HepG2 (cell line): ENCODE measurements at regions not wholly inside any gene's neighbourhood (a gene's known extent, or its start where the extent isn't known, plus 50 kb on each side); places are given as distances from the start of the nearest gene placed in this dataset.

Source experiments
- ATAC-seq: fragments of 200-7000 bp; cut with Tn5 transposase; 3 replicates; pipeline ENCODE4 v1.9.1; 2020; ENCODE audit warnings: mild to moderate bottlenecking, moderate library complexity
- BruUV-seq: library from RNA; stranded (reverse); fragments of 400-500 nt; replicated peaks from 2 replicates; lab custom pipeline; 2021; lab: Mats Ljungman, UMichigan
- CTCF ChIA-PET: fragments of 300-600 bp; formaldehyde crosslinking; extraction: SDS; loops from one replicate; lab custom pipeline; 2021; ENCODE audit warnings: low total read pairs, inconsistent platforms, low intra/inter-chr PET ratio; lab: Yijun Ruan, JAX
- POLR2A ChIA-PET: fragments of 350-600 bp; sonication (Branson Sonifier 250); formaldehyde crosslinking; loops from one replicate; lab custom pipeline; 2020; ENCODE audit warnings: antibody characterized with exemption, inconsistent platforms; lab: Yijun Ruan, JAX
- DNase-seq: peaks from one replicate; pipeline ENCODE4 v3.0.0-alpha.2; 2015; ENCODE audit warnings: low spot score
- FAIRE-seq: peaks from 3 replicates; lab custom pipeline; 2011; peaks lifted over from hg19 to GRCh38; lab: Jason Lieb, UNC
- H2AFZ ChIP-seq: one replicate; pipeline ENCODE4 v1.6.1; 2011; ENCODE audit warnings: low read length, inconsistent platforms
- H3K27ac ChIP-seq: fragments of 300-600 bp; 3 replicates; pipeline ENCODE4 v1.8.0; 2011; ENCODE audit warnings: mixed run types, mild to moderate bottlenecking, mixed read lengths, low read length, inconsistent platforms; ENCODE audit not compliant: insufficient read depth; ENCODE audit errors: extremely low read length
- H3K27me3 ChIP-seq, 2 experiments: fragments of 200-600 bp in 1 of 2; 2 replicates in 1 of 2; 3 replicates in 1 of 2; pipeline versions ENCODE4 v1.6.0 to v1.8.0; 2011; ENCODE audit warnings: low read length in 2 of 2, mild to moderate bottlenecking in 2 of 2, moderate library complexity in 2 of 2, inconsistent platforms in 1 of 2; ENCODE audit not compliant: insufficient read depth in 2 of 2, control insufficient read depth in 1 of 2
- H3K36me3 ChIP-seq, 2 experiments: fragments of 200-600 bp in 1 of 2; replicated peaks in 1 of 2; 2 replicates in 1 of 2; 3 replicates in 1 of 2; pipeline versions ENCODE4 v1.5.1 to v1.8.0; 2011; ENCODE audit warnings: low read length in 2 of 2, inconsistent platforms in 1 of 2; ENCODE audit not compliant: insufficient read depth in 2 of 2, control insufficient read depth in 1 of 2
- H3K4me1 ChIP-seq: 2 replicates; pipeline ENCODE4 v1.5.1; 2012; ENCODE audit warnings: low read length, inconsistent platforms; ENCODE audit not compliant: insufficient read depth
- H3K4me2 ChIP-seq: 2 replicates; pipeline ENCODE4 v1.6.0; 2011; ENCODE audit warnings: low read depth, low read length, inconsistent platforms
- H3K4me3 ChIP-seq, 3 experiments: fragments of 200-600 bp in 1 of 3; sonication (generic), shearing (Covaris generic) in 1 of 3; replicated peaks in 1 of 3; 2 replicates each; pipeline ENCODE4 v1.5.1; 2011 to 2016; ENCODE audit warnings: low read length in 3 of 3, inconsistent platforms in 2 of 3, low read depth in 2 of 3, mild to moderate bottlenecking in 2 of 3, control low read depth in 1 of 3, mixed read lengths in 1 of 3; ENCODE audit not compliant: insufficient read depth in 1 of 3
- H3K79me2 ChIP-seq: one replicate; pipeline ENCODE4 v1.6.1; 2011; ENCODE audit warnings: low read length, inconsistent platforms; ENCODE audit not compliant: insufficient read depth
- H3K9ac ChIP-seq: 2 replicates; pipeline ENCODE4 v1.6.0; 2011; ENCODE audit warnings: mild to moderate bottlenecking, low read depth, low read length, inconsistent platforms; ENCODE audit not compliant: insufficient read depth
- H3K9me3 ChIP-seq: 2 replicates; pipeline ENCODE4 v1.5.1; 2012; ENCODE audit warnings: mild to moderate bottlenecking, low read length
- H4K20me1 ChIP-seq: 2 replicates; pipeline ENCODE4 v1.6.0; 2011; ENCODE audit warnings: inconsistent platforms, mild to moderate bottlenecking, low read length, moderate library complexity; ENCODE audit not compliant: insufficient read depth
- MYNN ChIP-seq: sonication (generic); formaldehyde crosslinking; IDR thresholded peaks from 2 replicates; pipeline ENCODE4 v1.4.0; 2020; ENCODE audit warnings: mild to moderate bottlenecking, low read depth, missing genetic modification reagents
- NR2C2 ChIP-seq: sonication (generic); formaldehyde crosslinking; IDR thresholded peaks from 2 replicates; pipeline ENCODE4 v1.4.0; 2020; ENCODE audit warnings: missing genetic modification reagents, mild to moderate bottlenecking, moderate library complexity, borderline replicate concordance
- POGK ChIP-seq: sonication (generic); formaldehyde crosslinking; conservative IDR thresholded peaks from 2 replicates; pipeline ENCODE4 v1.8.0; 2022; ENCODE audit warnings: mild to moderate bottlenecking, moderate library complexity, missing genetic modification reagents
- RBM39 ChIP-seq: fragments of 200-400 bp; formaldehyde crosslinking; IDR thresholded peaks from one replicate; pipeline ENCODE4 v1.6.1; 2018; ENCODE audit warnings: antibody characterized with exemption, mild to moderate bottlenecking, low read depth, low read length; ENCODE audit not compliant: poor library complexity, severe bottlenecking
- THRA ChIP-seq: sonication (generic); formaldehyde crosslinking; IDR thresholded peaks from 2 replicates; pipeline ENCODE4 v1.4.0; 2020; ENCODE audit warnings: missing genetic modification reagents, borderline replicate concordance
- TMF1 ChIP-seq: sonication (generic); formaldehyde crosslinking; IDR thresholded peaks from 2 replicates; pipeline ENCODE4 v1.8.1; 2022; ENCODE audit warnings: low read depth, missing genetic modification reagents
- ZBTB2 ChIP-seq: sonication (generic); formaldehyde crosslinking; IDR thresholded peaks from 2 replicates; pipeline ENCODE4 v1.8.0; 2022; ENCODE audit warnings: low read depth, missing genetic modification reagents
- ZNF430 ChIP-seq: sonication (generic); formaldehyde crosslinking; IDR thresholded peaks from 2 replicates; pipeline ENCODE4 v1.9.0; 2021; ENCODE audit warnings: mild to moderate bottlenecking, missing genetic modification reagents
- ZNF768 ChIP-seq: sonication (generic); formaldehyde crosslinking; IDR thresholded peaks from 2 replicates; pipeline ENCODE4 v1.4.0; 2020; ENCODE audit warnings: missing genetic modification reagents
- in situ Hi-C: cut with HindIII; loops from 2 replicates; pipeline ENCODE4 v1.10.0; 2017; ENCODE audit warnings: low pct_unique_long_range_greater_than_20kb; ENCODE audit not compliant: extremely low pct_ligation_motif_present
- intact Hi-C: fragments of 100-400 bp; cut with micrococcal nuclease; formaldehyde crosslinking; loops from one replicate; pipeline ENCODE4 v1.10.0; 2022; ENCODE audit not compliant: unreplicated experiment

- TF ChIP-seq ZBTB2 (CRISPR knock-in tag), result no peak
Observed at GRCh38 chr12:82209533-82209932, 148.7 kb downstream of the CCDC59 start (continued).

GRCh38 chr12:82207556-82207955 lies 150.6 kb downstream of the CCDC59 start:
- TF ChIP-seq NR2C2 (CRISPR knock-in tag), result no peak
- TF ChIP-seq TMF1, result no peak
- TF ChIP-seq ZNF430 (CRISPR knock-in tag), result no peak
- TF ChIP-seq THRA (CRISPR knock-in tag), result no peak
- TF ChIP-seq MYNN (CRISPR knock-in tag), result no peak
- no peak for TF ChIP-seq RBM39
- no peak for TF ChIP-seq POGK (CRISPR knock-in tag)
- TF ChIP-seq ZNF768 (CRISPR knock-in tag), result no peak
- Histone ChIP-seq H3K4me2 (no peak overlapping the region), H3K27ac (no peak overlapping the region), H3K36me3 (no peaks in the 10 kb centered on the region), H3K4me1 (no peaks in the 10 kb centered on the region), H3K9me3 (peaks cover 95% of the 10 kb centered on the region), H3K4me3 (no peak overlapping the region), H3K79me2 (no peaks in the 10 kb centered on the region), H2AFZ (no peak overlapping the region), H3K27me3 (no peaks in the 10 kb centered on the region), H3K9ac (no peak overlapping the region), H4K20me1 (no peaks in the 10 kb centered on the region)
- POLR2A ChIA-PET, result no interaction called here
- CTCF ChIA-PET, result no interaction called here
- in situ Hi-C loops, result no loop called here
- no peak for FAIRE-seq
- intact Hi-C loops, result no loop called here
- no peak for ATAC-seq
- no peak for DNase-seq
- no TSS peak for BruUV-seq
